Raji (cell line): ENCODE measurements at regions not wholly inside any gene's neighbourhood (a gene's known extent, or its start where the extent isn't known, plus 50 kb on each side); places are given as distances from the start of the nearest gene placed in this dataset.
A peak's percentile ranks its signal among the peaks of the same experiment; 100 is the strongest.

Experiments
- POLR2A ChIP-seq: IDR thresholded peaks from 2 replicates; pipeline ENCODE4 v1.6.1; 2011; ENCODE audit warnings: low read depth, low read length, control low read depth; ENCODE audit not compliant: insufficient read depth

DNA sequence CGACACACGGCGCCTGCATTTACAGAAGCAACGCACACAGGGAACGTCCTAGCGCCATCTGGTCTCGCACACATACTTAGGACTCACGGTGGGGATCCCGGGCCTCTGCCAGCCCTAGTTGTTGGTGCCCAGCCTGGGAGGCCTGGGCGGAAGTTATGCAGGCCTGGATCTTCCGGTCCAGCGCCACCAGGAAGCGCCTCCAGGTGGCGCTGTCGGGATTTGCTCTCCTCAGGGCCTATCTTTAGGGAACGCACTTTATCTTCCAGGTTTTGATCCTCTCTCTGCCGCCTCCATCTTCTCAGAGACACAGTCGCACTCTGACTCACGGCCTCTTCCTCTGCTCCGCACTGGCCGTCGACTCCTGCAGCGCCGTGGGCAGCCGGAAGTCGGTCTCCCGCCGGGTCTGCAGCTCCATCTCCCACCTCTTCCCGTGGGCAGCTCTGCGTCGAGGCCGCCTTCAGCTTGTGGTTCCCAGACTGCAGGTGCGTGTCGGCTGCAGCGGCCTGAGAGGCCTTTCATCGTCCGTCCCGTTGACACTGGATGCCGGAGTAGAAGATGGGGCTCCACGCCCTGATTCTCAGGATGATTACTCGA lies 760.4 kb downstream of the TMEM121 start:
- no peak for TF ChIP-seq POLR2A

DNA sequence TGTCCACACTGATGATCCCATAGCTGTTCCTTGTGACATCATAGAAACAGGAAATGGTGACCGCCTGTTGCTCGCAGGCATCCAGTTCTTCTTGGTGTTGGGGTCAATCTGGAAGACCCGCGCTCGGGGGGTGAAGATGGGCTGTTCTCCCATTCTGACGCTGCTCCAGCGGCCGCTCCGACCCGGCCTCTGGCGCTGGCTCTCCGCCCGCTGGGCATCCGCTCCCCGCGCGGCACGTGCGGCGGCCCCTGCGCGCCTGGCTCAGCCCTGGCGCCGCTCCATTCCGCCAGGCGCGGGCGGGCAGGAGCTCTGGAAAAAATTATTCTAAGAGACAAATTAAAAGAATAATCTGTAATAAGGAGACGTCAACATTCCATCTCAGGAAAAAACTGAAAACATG lies 761.1 kb downstream of the TMEM121 start:
- no peak for TF ChIP-seq POLR2A

DNA sequence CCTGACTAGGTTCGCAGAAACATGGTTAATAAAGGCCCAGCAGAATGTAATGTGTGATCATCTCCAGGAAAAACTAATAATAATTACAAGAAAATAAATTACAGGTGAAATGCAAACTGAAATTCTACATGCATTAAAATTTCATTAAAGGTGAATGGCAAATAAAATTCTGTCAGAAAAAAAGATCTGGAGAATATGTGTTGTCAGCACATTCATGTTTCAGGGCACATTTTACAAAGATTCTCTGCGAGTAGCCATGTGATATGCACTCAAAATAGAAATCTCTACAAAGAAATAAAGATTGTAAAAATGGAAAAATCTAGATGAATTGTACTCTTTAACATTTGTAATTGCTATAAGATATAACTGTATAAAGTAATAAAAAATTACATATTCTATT lies 765.2 kb downstream of the TMEM121 start:
- no peak for TF ChIP-seq POLR2A

DNA sequence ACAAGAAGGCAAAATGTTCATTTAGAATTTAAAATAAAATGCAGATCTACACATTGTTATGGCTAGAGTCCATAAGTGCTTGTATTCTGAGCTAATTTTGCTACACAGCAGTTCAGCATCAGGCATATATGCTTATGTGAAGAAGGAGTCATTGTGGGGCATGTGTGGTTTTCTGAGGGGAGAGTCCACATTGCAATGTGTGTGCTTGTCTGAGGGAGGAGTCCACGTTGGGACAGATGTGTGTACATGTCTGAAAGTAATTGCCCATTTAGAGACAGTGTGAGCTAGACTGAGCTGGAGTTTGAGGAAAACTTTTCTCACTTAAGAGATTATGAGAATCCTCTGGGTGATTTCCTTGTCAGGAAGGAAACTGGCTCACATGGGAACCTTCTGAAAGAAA lies 767.9 kb downstream of the TMEM121 start:
- no peak for TF ChIP-seq POLR2A

DNA sequence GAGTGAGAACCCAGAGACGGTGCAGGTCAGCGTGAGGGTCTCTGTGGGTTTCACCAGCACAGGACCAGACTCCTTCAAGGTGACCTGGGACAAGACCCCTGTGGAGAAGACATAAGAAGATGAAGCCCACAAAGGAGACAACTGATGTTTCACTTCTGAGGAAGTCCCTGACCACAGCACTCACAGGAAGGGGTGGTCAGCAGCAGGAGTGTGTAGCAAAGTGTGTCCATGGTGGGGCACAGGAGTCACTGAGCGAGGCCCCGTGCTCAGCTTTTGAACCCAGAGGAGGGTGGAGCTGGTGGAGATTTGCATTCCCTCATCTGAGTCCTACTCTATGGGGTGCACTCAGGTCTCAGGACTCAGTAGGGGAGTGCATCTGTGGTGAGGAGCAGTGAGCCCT lies 775.2 kb downstream of the TMEM121 start:
- peak; percentile 52; the same call in 1 of the 2 replicates for TF ChIP-seq POLR2A

DNA sequence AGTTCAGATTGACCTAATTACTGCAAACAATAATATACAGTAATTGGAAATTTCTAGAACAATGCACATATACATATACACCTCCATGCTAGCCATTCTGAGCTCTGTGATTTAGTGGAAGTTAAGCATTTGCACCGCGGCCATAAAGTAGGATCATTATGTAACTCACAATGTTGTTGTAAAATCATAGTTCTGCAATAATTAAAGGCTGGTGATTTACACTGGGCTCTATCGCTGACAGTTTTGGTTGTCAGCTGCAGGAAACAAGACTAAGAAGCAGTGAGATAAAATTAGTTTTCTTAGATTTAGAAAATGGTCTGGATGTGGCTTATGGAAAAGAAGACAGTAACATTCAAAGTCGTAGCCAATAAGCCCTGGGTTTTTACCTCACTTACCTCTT lies 776.3 kb downstream of the TMEM121 start:
- no peak for TF ChIP-seq POLR2A

DNA sequence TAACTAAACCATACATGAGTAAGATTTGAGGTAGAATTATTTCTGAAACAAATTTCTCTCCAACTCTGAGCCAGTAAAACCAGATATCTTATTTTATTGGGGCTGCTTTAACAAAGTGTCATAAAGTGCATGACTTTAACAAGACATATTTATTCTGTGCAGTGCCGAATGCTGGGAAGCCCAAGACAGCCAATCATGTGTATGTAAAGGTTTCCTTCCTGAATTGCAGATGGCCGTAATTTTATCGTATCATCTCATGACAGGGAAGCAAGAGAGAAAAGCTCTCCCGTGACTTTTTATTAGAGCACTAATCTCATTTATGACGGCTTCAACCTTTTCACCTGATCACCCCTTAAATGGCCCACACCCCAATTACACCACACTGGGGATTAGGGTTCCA lies 777.9 kb downstream of the TMEM121 start:
- no peak for TF ChIP-seq POLR2A

DNA sequence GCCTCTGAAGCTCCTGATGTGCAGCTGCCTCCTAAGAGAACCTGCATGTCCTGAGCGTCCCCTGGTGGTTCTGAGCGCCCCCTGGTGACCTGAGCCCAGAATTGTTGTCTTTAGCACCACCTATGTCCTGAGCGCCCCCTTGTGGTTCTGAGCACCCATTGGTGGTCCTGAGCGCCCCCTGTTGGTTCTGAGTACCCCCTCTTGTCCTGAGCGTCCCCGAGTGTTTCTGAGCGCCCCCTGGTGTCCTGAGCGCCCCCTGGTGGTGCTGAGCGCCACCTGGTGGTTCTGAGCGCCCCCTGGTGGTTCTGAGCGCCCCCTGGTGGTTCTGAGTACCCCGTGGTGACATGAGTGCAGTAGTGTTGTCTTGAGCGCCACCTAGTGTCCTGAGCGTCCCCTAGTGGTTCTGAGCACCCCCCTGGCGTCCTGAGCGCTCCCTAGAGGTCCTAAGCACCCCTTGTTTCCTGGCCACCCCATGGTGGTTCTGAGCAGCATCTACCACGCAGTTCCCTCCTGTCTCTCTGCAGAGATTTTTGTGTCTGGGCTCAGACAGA lies 782.5 kb downstream of the TMEM121 start:
- TF ChIP-seq POLR2A = peak; percentile 40; the same call in 1 of the 2 replicates

DNA sequence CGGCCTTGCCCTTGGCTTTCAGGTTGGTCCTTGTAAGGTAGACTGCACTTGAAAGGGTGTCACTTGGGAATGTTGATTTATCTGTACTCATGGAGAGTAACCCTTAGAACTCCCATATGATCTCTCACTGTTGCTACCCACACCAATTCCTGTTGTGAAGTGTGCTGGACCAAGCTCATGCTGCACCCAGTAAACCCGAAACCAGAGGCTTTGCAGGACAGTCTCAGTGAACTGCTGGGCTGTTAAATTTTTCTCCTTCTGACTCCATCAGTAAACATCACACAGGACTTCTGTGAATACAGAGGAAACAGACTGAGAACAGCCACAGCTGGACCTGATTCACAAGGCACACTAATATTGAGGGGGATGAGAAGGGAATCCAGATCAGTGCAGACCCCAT lies 783.0 kb downstream of the TMEM121 start:
- TF ChIP-seq POLR2A = no peak

DNA sequence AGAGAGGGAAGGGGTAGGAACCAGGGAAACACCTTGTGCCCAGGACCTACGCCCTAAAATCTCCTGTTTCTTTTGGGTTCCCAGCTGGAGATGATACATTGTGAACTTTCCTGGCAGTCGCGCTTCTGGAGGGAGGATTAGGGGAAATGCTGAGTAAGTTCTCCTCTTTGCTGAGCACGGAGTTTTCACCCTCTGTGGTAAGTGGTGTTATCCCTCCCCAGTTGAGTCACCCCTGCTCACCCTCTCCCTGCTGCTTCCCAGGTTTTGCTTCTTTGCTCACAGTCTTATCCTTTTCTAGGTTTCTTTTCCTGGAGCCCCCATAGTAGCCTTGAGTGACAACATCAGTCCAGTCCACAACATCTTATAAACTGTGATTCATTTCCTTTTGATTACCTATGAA lies 789.1 kb downstream of the TMEM121 start:
- no peak for TF ChIP-seq POLR2A

DNA sequence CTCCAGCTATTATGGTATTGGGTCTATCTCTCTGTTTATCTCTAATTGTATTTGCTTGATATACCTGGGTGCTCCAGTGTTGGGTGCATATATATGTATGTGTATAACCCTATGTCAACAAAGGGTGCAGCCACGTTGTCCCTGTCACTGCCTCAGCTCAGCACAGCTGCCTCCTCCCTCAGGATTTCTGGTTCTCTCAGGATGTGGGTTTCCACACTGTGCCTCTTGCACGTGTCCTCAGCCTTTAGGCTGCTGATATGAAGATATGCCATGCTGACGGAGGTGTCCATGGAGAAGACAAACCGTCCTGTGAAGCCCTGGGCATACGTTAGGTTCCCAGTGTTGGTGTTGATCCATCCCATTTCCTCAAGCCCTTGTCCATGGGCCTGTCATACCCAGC lies 791.2 kb downstream of the TMEM121 start:
- TF ChIP-seq POLR2A = no peak

DNA sequence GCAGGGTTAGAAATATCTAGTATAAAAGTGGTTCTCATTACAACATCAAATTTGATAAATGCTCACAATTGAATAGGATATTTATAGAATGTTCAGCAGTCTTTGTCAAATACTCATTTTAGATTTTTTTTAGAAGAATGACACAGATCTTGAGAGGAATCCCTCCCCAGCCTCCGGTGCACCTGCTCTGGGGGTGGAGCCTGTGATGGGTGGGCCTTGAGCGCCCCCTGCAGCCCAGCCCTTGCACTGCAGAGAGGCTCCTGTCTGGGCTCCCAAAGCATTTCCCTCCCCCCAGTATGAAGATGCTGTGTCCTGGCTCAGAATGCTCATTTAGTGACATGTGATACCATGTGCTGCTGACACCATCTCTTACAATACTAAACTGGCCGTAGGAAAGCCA lies 792.3 kb downstream of the TMEM121 start:
- 0 out of 2 replicates have a peak, but pooled peaks have one; percentile 15 for TF ChIP-seq POLR2A

DNA sequence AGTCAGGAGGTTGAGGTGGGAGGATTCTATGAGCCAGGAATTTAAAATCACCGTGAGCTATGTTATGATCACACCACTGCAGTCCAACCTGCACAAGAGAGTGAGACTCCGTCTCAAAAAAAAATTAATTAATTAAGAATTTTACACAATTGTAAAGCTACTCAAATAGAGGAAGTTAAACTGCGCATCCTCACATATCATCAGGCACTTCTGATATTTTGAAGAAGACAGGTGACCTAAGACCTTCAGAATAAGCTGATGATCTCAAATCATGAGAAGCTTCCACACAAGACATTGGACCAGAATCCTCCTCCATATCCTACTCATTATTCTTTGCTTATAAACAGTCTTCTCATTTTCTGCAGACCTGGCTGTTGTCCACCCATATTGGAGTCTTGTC lies 800.9 kb downstream of the TMEM121 start:
- no peak for TF ChIP-seq POLR2A

DNA sequence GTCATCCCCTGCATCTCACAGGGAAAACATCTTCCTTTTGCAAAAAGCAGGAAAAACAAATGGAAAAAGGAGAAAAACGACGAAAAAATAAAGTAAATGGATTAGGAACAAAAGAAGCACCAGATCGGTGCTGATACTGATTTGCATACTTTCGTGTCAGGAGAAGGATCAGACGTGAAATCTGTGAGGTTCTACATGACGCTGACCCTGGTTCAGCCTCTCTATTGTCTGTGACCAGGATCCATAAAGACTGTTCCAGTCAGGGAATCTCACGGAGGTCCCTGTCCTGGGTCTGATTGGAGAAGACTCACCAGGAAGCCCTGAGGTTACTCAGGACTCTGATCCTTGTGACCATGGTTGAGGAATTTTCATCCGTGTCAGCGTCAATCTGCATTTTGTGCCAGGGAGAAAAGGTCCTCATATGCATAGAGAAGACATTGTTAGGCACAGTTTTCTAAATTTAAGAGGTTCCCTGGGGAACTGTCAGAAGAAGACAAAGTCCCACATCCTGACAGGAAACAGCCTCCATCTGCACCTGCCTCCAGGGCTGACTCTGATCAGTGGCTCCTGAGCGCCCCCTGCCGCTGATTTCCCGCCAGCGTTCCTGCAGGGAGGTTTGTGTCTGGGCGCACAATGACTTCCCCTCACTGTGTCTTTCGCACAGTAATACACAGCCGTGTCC lies 808.2 kb downstream of the TMEM121 start:
- TF ChIP-seq POLR2A = peak; percentile 40; the same call in 1 of the 2 replicates

DNA sequence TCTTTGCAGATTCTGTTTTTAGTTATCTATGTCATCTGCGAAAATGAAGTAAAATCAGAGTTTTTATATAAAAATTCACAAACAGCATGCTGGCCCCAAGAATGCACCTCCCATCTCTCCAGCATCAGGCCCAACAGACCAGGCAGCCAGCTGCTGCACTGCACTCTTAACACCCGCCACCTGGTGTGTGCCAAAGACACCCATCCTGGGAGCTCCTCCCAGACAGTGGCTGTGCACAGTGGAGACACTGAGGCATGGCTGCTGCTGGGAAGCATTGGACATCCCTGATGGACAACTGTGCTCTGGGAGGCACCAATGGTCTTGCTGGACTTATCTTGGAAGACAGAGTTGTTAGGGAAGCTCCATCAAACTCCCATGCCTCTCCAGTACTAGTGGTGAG lies 817.2 kb downstream of the TMEM121 start:
- no peak for TF ChIP-seq POLR2A

DNA sequence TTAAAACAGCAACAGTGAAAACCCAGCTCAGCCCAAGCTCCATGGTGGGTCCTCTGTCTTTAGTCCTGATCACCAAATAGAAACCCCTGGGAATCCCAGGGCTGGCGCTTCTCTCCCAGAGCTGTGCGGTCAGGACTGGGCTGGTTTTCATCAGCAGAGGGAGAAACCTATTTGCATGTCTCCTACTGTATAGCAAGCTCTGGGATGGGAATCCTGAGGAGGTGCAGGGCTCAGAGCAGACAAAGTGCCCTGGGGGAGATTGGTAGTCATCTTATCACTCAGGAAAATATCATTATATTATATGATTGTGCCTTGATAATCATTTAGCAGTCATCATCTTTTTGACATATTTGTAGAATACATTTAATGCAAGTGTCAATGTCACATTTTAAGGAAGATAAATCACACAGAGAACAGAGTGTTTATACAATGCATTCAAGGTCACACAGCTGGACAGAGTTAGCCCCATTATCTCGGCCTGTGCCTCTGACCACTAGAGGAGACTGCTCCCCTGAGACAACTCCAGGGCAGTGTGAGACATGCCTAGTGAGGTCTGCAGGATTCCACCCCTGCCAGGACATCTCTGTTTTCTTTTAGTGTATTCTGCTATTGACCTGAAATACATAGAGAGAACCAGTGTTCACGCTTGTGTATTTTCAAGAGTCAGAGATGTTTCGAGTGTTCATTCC lies 818.6 kb downstream of the TMEM121 start:
- TF ChIP-seq POLR2A = peak; percentile 57; the same call in 1 of the 2 replicates
